Stomach (tissue), 8 donors: ENCODE measurements at regions not wholly inside any gene's neighbourhood (a gene's known extent, or its start where the extent isn't known, plus 50 kb on each side); places are given as distances from the start of the nearest gene placed in this dataset.

Experiments
- DNase-seq, 2 donors: peaks; one replicate each; pipeline versions ENCODE4 v3.0.0 to v3.0.0-alpha.2; 2013 to 2019
- H3K27ac ChIP-seq, 5 donors: fragments of 200-600 bp in 4 of 5; sonication (generic) in 4 of 5; one replicate each; pipeline ENCODE4 v1.5.1; 2013 to 2019; ENCODE audit warnings: mild to moderate bottlenecking in 1 of 5, moderate library complexity in 1 of 5
- H3K27me3 ChIP-seq, 3 donors: fragments of 200-600 bp; sonication (generic); one replicate each; pipeline ENCODE4 v1.5.1; 2017 to 2019; ENCODE audit warnings: mixed run types in 1 of 3
- H3K36me3 ChIP-seq, 4 donors: fragments of 200-600 bp; sonication (generic); 1 replicate in 3 of 4; 2 replicates in 1 of 4; pipeline ENCODE4 v1.5.1; 2016 to 2019
- H3K4me1 ChIP-seq, 4 donors: fragments of 200-600 bp; sonication (generic); one replicate each; pipeline ENCODE4 v1.5.1; 2016 to 2019
- H3K4me3 ChIP-seq, 4 donors: fragments of 200-600 bp; sonication (generic) in 3 of 4; one replicate each; pipeline ENCODE4 v1.5.1; 2016 to 2019; ENCODE audit warnings: mild to moderate bottlenecking in 1 of 4
- H3K9me3 ChIP-seq, 4 donors: fragments of 200-600 bp; sonication (generic); one replicate each; pipeline ENCODE4 v1.5.1; 2016 to 2019
- EP300 ChIP-seq: sonication (generic); formaldehyde crosslinking; IDR thresholded peaks from one replicate; pipeline ENCODE4 v1.6.1; 2017; ENCODE audit warnings: antibody characterized with exemption
- POLR2A ChIP-seq, 4 donors: fragments of 450-650 bp; IDR thresholded peaks; one replicate each; pipeline ENCODE4 v1.6.1; 2016; ENCODE audit warnings: antibody characterized with exemption in 4 of 4, control low read depth in 2 of 4, mild to moderate bottlenecking in 1 of 4, moderate library complexity in 1 of 4
- POLR2AphosphoS5 ChIP-seq, 3 donors: sonication (generic); formaldehyde crosslinking; IDR thresholded peaks; one replicate each; pipeline ENCODE4 v1.6.1; 2016; ENCODE audit warnings: antibody characterized with exemption in 3 of 3
- WGBS, 5 donors: extraction: QIAGEN DNeasy Blood & Tissue Kit in 3 of 5; methylation state at CpG; one replicate each; pipeline versions ENCODE4 v1.1.5 to v1.1.7; 2013 to 2018; 5-methylcytosine and 5-hydroxymethylcytosine counted together
- intact Hi-C: fragments of 100-400 bp; cut with DNase I; formaldehyde crosslinking; loops from one replicate; pipeline ENCODE4 v1.15.1; 2023; ENCODE audit warnings: low total_unique reads
- TF ChIP-seq, protein P1 (sequence below), 7 experiments: fragments of 450-650 bp in 4 of 7; fragments of 200-600 bp in 3 of 7; sonication (generic) in 3 of 7; IDR thresholded peaks; one replicate each; pipeline ENCODE4 v1.5.1; 2016 to 2019; ENCODE audit warnings: antibody characterized with exemption in 7 of 7, control low read depth in 2 of 7, mild to moderate bottlenecking in 1 of 7
- donor health status: healthy with polysubstance abuse.
- donor health status: Bipolar disorder and iron deficiency.
- donor health status: healthy.

GRCh38 chr5:92179651-92180050, 796.5 kb upstream of the ARRDC3 start:
- no peaks in the 10 kb centered on the region for H3K4me1 ChIP-seq
- intact Hi-C loops: no loop called here
- no peak for DNase-seq
- no peaks in the 10 kb centered on the region for H3K27me3 ChIP-seq
- H3K27ac ChIP-seq: no peak overlapping the region
- TF ChIP-seq, protein P1, sequence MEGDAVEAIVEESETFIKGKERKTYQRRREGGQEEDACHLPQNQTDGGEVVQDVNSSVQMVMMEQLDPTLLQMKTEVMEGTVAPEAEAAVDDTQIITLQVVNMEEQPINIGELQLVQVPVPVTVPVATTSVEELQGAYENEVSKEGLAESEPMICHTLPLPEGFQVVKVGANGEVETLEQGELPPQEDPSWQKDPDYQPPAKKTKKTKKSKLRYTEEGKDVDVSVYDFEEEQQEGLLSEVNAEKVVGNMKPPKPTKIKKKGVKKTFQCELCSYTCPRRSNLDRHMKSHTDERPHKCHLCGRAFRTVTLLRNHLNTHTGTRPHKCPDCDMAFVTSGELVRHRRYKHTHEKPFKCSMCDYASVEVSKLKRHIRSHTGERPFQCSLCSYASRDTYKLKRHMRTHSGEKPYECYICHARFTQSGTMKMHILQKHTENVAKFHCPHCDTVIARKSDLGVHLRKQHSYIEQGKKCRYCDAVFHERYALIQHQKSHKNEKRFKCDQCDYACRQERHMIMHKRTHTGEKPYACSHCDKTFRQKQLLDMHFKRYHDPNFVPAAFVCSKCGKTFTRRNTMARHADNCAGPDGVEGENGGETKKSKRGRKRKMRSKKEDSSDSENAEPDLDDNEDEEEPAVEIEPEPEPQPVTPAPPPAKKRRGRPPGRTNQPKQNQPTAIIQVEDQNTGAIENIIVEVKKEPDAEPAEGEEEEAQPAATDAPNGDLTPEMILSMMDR (IDR thresholded peaks at IDR 0.05): no peak
- TF ChIP-seq POLR2A (IDR thresholded peaks at IDR 0.05) (no peak), POLR2AphosphoS5 (IDR thresholded peaks at IDR 0.05) (no peak)
- no peak overlapping the region for H3K4me3 ChIP-seq
- no peaks in the 10 kb centered on the region for H3K36me3 ChIP-seq
- WGBS, 5 donors: 32 to 70% (median 46%) methylated on average over 1 of the region's 1 CpG
- no peaks in the 10 kb centered on the region for H3K9me3 ChIP-seq

GRCh38 chr5:92177926-92178487, 794.9 kb upstream of the ARRDC3 start:
- intact Hi-C loops: no loop called here
- Histone ChIP-seq H3K4me3 (no peak overlapping the region), H3K36me3 (no peaks in the 10 kb centered on the region), H3K27me3 (no peaks in the 10 kb centered on the region), H3K27ac (no peak overlapping the region), H3K9me3 (no peaks in the 10 kb centered on the region), H3K4me1 (no peaks in the 10 kb centered on the region)
- DNase-seq: no peak
- 29 to 52% (median 33%) methylated on average over 1 of the region's 1 CpG for WGBS, 5 donors
- no peak for TF ChIP-seq POLR2A (IDR thresholded peaks at IDR 0.05)
- TF ChIP-seq EP300: no peak
- TF ChIP-seq, protein P1 (IDR thresholded peaks at IDR 0.05): no peak
- no peak for TF ChIP-seq POLR2AphosphoS5 (IDR thresholded peaks at IDR 0.05)

DNA sequence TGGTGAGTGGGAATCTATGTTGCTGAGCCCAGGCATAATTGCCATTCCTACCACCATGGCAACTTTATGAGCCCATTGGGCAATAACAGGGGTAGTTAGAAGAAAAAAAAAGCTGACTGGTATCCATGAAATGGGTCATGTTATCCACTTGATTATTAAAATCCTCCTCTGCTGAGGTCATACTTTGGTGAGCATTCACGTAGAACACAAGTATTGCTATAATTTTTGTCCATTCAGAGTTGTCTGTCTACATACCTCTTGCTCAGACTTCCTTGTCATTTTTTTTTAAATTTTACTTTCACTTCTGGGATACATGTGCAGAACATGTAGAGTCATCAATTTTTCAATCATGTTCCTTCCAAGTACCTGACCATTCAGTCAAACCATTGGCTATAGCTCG, 780.8 kb upstream of the ARRDC3 start:
- no peak for DNase-seq
- Histone ChIP-seq H3K27ac (no peak overlapping the region), H3K36me3 (no peaks in the 10 kb centered on the region), H3K4me1 (no peaks in the 10 kb centered on the region), H3K4me3 (no peak overlapping the region), H3K9me3 (no peaks in the 10 kb centered on the region), H3K27me3 (no peaks in the 10 kb centered on the region)
- intact Hi-C loops: no loop called here
- TF ChIP-seq EP300: no peak
- TF ChIP-seq POLR2AphosphoS5 (IDR thresholded peaks at IDR 0.05): no peak
- TF ChIP-seq, protein P1 (IDR thresholded peaks at IDR 0.05): no peak
- no peak for TF ChIP-seq POLR2A (IDR thresholded peaks at IDR 0.05)
- WGBS, 5 donors: 68 to 83% (median 81%) methylated on average over 2 of the region's 2 CpGs

- no peaks in the 10 kb centered on the region for H3K4me1 ChIP-seq
- 53 to 77% (median 58%) methylated on average over 2 of the region's 2 CpGs for WGBS, 5 donors
- no peak overlapping the region for H3K4me3 ChIP-seq
- TF ChIP-seq, protein P1 (IDR thresholded peaks at IDR 0.05): no peak
- TF ChIP-seq POLR2A (IDR thresholded peaks at IDR 0.05) (no peak), POLR2AphosphoS5 (IDR thresholded peaks at IDR 0.05) (no peak), EP300 (no peak)
- intact Hi-C loops: no loop called here
- H3K27ac ChIP-seq: no peak overlapping the region
- H3K27me3 ChIP-seq: no peaks in the 10 kb centered on the region
- no peak for DNase-seq
- no peaks in the 10 kb centered on the region for H3K9me3 ChIP-seq
- H3K36me3 ChIP-seq: no peaks in the 10 kb centered on the region
Observed at GRCh38 chr5:92147798-92148197, 764.7 kb upstream of the ARRDC3 start.
